KMS-11 (cell line): ENCODE measurements at regions not wholly inside any gene's neighbourhood (a gene's known extent, or its start where the extent isn't known, plus 50 kb on each side); places are given as distances from the start of the nearest gene placed in this dataset.

Experiments used
- H2AFZ ChIP-seq: fragments of 200-600 bp; sonication (generic); 2 replicates; pipeline ENCODE4 v1.6.1; 2016; ENCODE audit warnings: antibody characterized with exemption, mixed run types, low read depth
- H3K27ac ChIP-seq: fragments of 200-600 bp; sonication (generic); 2 replicates; pipeline ENCODE4 v1.6.1; 2016; ENCODE audit warnings: mild to moderate bottlenecking, mixed run types
- H3K27me3 ChIP-seq: fragments of 200-600 bp; sonication (generic); 2 replicates; pipeline ENCODE4 v1.6.1; 2017; ENCODE audit warnings: mild to moderate bottlenecking, low read depth, mixed run types, moderate library complexity; ENCODE audit not compliant: insufficient read depth
- H3K36me3 ChIP-seq: fragments of 200-600 bp; sonication (generic); 2 replicates; pipeline ENCODE4 v1.6.1; 2017; ENCODE audit warnings: mild to moderate bottlenecking, mixed run types; ENCODE audit not compliant: insufficient read depth
- H3K4me1 ChIP-seq: fragments of 200-600 bp; sonication (generic); 2 replicates; pipeline ENCODE4 v1.6.1; 2016; ENCODE audit warnings: mild to moderate bottlenecking, low read depth, mixed run types; ENCODE audit not compliant: poor library complexity, severe bottlenecking
- H3K4me2 ChIP-seq: fragments of 200-600 bp; sonication (generic); 2 replicates; pipeline ENCODE4 v1.7.0; 2016; ENCODE audit warnings: mild to moderate bottlenecking, mixed run types
- H3K4me3 ChIP-seq: fragments of 200-600 bp; sonication (generic); IDR thresholded peaks from 2 replicates; pipeline ENCODE4 v1.6.1; 2017; ENCODE audit warnings: low read depth, low read length, mixed read lengths; ENCODE audit not compliant: insufficient read depth
- H3K79me2 ChIP-seq: fragments of 200-600 bp; sonication (generic); 2 replicates; pipeline ENCODE4 v1.6.1; 2016; ENCODE audit warnings: low read depth, mixed run types; ENCODE audit not compliant: insufficient read depth
- H3K9ac ChIP-seq: fragments of 200-600 bp; sonication (generic); 2 replicates; pipeline ENCODE4 v1.6.1; 2016; ENCODE audit warnings: mild to moderate bottlenecking, mixed run types
- H4K20me1 ChIP-seq: fragments of 200-600 bp; sonication (generic); 2 replicates; pipeline ENCODE4 v1.6.1; 2016; ENCODE audit warnings: mild to moderate bottlenecking, mixed run types; ENCODE audit not compliant: insufficient read depth
- CTCF ChIP-seq: fragments of 200-600 bp; sonication (generic); conservative IDR thresholded peaks from 2 replicates; pipeline ENCODE4 v1.6.1; 2017; ENCODE audit warnings: low read depth, mild to moderate bottlenecking, antibody characterized with exemption, low read length, moderate library complexity, mixed read lengths

- no peaks in the 10 kb centered on the region for H3K27me3 ChIP-seq
- no peak overlapping the region for H2AFZ ChIP-seq
- no peak overlapping the region for H3K4me3 ChIP-seq
- no peaks in the 10 kb centered on the region for H3K36me3 ChIP-seq
- TF ChIP-seq CTCF: peak; percentile 53; the same call in 1 of the 2 replicates
- H3K9ac ChIP-seq: no peak overlapping the region
- no peaks in the 10 kb centered on the region for H3K79me2 ChIP-seq
- H3K4me2 ChIP-seq: no peak overlapping the region
- no peaks in the 10 kb centered on the region for H4K20me1 ChIP-seq
- H3K4me1 ChIP-seq: no peaks in the 10 kb centered on the region
- no peak overlapping the region for H3K27ac ChIP-seq
Measured at GRCh38 chr21:26769613-26770188, 75.5 kb downstream of the ADAMTS1 start.

GRCh38 chr21:26766826-26767325 is 78.3 kb downstream of the ADAMTS1 start:
- H3K27ac ChIP-seq: no peak overlapping the region
- H3K4me2 ChIP-seq: no peak overlapping the region
- no peaks in the 10 kb centered on the region for H4K20me1 ChIP-seq
- H3K27me3 ChIP-seq: no peaks in the 10 kb centered on the region
- H2AFZ ChIP-seq: no peak overlapping the region
- no peaks in the 10 kb centered on the region for H3K79me2 ChIP-seq
- no peak overlapping the region for H3K9ac ChIP-seq
- TF ChIP-seq CTCF: no peak
- H3K36me3 ChIP-seq: no peaks in the 10 kb centered on the region
- no peaks in the 10 kb centered on the region for H3K4me1 ChIP-seq
- H3K4me3 ChIP-seq: no peak overlapping the region

GRCh38 chr21:26761174-26761915 is 83.9 kb downstream of the ADAMTS1 start:
- no peak for TF ChIP-seq CTCF
- H2AFZ ChIP-seq: no peak overlapping the region
- no peak overlapping the region for H3K9ac ChIP-seq

GRCh38 chr21:26759731-26760130 is 85.5 kb downstream of the ADAMTS1 start:
- Histone ChIP-seq H3K4me2 (no peak overlapping the region), H3K4me1 (no peaks in the 10 kb centered on the region), H3K27me3 (no peaks in the 10 kb centered on the region), H3K27ac (no peak overlapping the region), H3K36me3 (no peaks in the 10 kb centered on the region), H3K9ac (no peak overlapping the region), H3K4me3 (no peak overlapping the region), H3K79me2 (no peaks in the 10 kb centered on the region), H2AFZ (no peak overlapping the region), H4K20me1 (no peaks in the 10 kb centered on the region)
- no peak for TF ChIP-seq CTCF

More at GRCh38 chr21:26761174-26761915, 83.9 kb downstream of the ADAMTS1 start:
- Histone ChIP-seq H3K27me3 (no peaks in the 10 kb centered on the region), H3K79me2 (no peaks in the 10 kb centered on the region), H4K20me1 (no peaks in the 10 kb centered on the region), H3K4me1 (no peaks in the 10 kb centered on the region), H3K36me3 (no peaks in the 10 kb centered on the region), H3K4me3 (no peak overlapping the region), H3K27ac (no peak overlapping the region), H3K4me2 (no peak overlapping the region)
